ENCODE measurements at regions not wholly inside any gene's neighbourhood (a gene's known extent, or its start where the extent isn't known, plus 50 kb on each side); places are given as distances from the start of the nearest gene placed in this dataset.
"Not testable (repeated sequence)": the region's sequence is repeated elsewhere in the genome, so short reads cannot be mapped to it uniquely, and the experiment has no call there.

DNA sequence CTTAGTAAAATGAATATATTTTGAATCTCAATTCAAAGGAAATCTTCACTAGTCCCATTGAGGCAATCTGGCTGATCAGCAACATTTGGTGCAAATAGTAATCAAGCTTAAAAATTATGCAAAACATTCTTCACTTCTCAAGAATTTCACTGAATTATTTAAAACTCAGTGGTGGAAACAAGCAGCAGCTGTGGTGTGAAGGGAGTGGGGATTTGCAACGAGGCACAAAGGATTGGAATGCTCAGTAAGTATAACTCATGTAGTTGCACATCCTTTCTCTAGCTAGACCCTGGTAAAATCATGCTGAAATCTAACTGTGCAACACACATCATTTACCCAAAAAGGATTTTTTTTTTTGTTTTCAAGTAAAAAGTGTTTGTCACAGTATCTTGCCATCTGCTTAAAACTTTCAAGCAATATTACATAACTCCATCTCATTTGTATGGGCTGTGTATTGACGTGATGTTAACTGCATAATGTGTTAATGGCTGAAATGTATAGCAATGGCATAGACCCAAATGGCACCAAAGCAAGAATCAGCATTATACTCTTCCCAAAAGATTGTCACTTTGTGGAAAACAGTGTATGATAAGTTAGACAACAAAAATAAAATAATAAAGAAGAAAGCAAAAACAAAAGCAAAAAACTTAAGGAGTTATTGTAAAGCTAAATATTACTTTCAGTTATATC lies 816.6 kb downstream of the EPHA3 start:
- DNase-seq (ENCODE audit: low spot score): no peak

DNA sequence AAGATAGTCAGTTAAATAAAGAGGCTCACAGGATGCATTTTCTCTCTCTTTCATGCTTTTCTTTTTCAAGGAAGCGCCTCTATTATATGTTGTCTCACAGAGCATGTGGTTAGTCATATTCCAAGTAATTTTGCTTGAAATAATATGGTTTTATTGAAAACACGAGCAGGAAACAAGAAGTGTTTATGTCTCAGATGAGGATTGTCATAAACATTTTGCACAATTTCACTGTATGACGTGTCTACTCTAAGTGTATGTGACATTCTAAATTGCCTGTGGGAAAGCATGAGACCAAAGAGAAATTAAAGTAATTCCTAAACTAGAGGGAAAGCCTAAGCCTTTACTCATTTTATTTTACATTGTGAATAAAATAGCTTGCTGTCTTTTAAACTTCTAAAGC lies 818.6 kb downstream of the EPHA3 start:
- no peak for DNase-seq (ENCODE audit: low spot score)

DNA sequence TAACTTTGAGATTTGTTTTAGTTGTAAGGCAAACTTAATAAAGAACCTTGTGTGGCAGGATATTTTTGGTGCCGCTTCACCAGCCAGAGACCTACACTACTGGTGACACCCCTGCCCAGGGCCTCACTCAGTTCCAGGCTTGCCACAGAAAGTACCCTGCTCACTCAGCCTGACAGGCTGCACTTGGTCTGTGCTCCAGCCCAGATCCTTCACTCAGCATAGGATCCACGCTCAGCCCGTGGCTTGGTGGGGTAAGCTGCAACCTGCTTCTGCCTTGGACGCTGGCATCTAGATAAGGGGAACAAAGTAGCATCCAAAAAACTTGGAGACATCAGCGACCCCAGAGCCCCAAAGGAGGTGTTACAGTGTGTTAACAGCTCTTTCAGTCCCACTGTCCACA lies 825.5 kb downstream of the EPHA3 start:
- DNase-seq (ENCODE audit: low spot score): no peak

DNA sequence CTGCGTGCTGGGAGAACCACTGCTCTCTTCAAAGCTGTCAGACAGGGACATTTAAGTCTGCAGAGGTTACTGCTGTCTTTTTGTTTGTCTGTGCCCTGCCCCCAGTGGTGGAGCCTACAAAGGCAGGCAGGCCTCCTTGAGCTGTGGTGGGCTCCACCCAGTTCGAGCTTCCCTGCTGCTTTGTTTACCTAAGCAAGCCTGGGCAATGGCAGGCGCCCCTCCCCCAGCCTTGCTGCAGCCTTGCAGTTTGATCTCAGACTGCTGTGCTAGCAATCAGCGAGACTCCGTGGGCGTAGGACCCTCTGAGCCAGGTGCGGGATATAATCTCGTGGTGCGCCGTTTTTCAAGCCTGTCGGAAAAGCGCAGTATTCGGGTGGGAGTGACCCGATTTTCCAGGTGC lies 837.0 kb downstream of the EPHA3 start:
- not testable (repeated sequence) for DNase-seq (ENCODE audit: low spot score)

DNA sequence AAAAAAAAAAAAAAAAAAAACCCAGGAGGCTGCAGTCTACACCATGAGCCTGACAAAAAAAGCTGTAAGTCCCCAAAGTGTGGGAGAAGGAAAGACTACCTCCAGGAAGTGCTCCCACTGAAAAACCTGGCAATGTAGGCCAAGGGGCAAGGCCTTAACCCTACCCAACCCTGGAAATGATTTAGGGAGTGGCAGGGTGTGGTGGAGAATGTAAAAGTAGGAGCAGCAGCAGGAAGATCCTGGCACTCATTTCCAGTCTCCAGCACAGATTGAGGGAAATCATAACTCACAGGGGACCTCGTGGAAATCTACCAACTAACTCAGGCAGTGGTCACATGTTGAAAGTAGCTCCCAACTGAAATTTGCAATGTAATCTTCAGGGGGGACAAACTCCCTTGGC lies 839.5 kb downstream of the EPHA3 start:
- no peak for DNase-seq (ENCODE audit: low spot score)

DNA sequence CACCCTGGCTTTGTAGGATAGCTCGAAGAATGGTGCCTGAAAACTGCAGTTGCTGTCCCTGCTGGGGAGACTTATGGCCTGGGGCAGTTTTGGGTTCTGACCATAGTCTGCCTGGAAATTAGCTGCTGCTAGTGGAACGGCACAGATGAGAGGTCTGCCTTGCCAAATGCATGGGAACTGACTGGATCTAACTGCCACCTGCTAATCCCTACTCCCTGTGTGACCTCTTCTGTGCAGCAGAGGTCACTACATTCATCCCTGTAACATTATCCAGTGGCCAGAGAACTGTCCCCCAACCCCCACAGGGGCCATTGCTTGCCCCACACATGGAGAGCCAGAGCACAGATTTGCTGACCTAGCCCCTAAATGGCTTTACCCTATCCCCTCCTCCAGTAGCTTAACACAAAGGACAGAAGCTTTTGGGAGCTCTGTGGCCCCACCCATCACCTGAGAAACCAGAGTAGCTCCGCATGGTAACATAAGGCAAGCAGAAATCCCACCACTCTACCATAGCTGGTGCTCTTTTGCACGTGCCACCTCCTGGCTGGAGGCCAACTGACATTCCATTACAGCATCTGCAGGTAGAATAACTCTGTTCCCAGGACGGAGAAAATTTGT lies 840.0 kb downstream of the EPHA3 start:
- no peak for DNase-seq (ENCODE audit: low spot score)

DNA sequence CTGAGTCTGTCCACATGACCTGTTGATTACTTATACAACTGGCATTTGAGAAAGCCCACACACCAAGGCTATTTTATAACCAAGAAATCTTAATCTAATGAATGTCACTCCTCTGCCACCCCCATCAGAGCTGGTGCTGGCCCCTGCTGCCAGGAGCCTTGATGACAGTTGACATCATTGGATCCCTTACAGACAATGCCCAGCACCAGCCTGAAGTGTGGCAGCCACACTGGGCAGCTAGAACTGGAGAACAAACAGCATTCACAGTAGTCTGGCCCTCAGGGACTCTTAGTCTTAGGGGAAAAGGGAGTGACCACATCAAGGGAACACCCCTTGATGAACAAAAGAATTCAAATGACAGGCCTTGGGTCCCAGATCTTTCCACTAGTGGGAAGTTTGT lies 840.6 kb downstream of the EPHA3 start:
- no peak for DNase-seq (ENCODE audit: low spot score)

DNA sequence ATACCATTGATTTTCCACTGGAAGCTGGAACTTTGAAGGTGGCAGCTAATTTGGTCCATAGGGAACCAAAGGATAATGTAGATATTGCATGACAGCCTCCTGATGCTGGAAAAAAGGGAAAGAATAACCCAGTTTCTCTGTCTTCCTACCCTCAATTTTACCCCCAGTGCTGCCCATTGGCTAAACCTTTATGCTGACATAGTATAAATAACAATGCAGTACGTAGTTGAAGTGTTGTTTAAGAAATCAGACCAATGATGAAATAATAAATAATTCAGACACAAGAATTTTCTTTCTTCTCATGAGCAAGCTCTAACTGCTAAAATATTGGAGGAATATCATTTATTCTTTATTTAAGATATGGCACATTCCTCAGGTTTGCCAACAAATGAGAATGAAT lies 843.4 kb downstream of the EPHA3 start:
- no peak for DNase-seq (ENCODE audit: low spot score)

DNA sequence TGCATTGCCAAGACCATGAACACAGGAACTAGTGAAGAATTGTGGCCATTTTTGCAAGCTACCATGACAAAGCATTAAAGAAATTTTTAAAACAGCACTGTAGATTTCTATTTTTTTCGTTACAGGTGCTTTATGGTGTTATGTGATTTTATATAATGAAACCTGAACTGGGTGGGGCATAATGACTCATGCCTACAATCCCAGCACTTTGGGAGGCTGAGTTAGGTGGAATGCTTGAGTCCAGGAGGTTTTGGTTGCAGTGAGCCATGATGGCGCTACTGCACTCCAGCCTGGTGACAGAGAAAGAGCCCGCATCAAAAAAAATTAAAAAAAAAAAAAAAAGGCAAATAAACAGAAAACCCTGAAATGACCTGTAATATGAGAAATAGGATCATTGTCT lies 846.7 kb downstream of the EPHA3 start:
- no peak for DNase-seq (ENCODE audit: low spot score)

DNA sequence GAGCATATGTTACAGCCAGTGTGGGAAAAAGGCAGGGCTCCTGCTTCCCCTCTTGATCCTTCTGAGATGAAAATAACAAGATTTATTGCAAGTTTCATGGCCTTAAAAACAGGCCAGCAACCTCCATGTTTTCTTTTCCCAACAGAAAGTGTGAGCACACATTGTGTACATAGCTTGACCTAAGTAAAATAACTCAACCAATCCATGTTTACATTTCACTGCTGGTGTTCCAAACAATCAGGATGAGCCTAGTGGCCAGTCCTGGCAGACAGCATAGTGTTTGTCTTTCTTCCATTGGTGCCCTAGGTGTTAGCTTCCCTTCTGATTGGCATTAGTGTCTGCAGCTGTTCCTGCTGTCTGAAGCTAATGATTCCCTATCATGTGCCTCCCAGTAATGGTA lies 847.7 kb downstream of the EPHA3 start:
- no peak for DNase-seq (ENCODE audit: low spot score)

DNA sequence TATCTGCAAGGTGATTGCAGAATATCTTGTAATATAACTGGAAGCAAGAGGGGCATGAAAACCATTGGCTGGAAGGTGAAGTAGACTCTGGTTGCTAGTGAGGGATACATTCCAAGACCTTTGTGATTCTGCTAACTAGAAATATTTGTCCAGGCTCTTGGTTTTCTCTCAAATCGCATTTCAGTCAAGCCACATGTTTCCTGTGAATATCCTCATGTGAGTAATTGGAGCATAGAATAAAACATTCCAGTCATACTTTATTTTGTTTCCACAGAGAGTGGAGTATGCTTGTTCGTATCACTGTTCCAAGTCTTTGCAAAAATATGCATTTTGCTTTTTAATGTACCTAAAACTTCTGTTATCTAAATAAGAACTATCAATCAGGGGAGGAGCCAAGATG lies 850.0 kb downstream of the EPHA3 start:
- no peak for DNase-seq (ENCODE audit: low spot score)

DNA sequence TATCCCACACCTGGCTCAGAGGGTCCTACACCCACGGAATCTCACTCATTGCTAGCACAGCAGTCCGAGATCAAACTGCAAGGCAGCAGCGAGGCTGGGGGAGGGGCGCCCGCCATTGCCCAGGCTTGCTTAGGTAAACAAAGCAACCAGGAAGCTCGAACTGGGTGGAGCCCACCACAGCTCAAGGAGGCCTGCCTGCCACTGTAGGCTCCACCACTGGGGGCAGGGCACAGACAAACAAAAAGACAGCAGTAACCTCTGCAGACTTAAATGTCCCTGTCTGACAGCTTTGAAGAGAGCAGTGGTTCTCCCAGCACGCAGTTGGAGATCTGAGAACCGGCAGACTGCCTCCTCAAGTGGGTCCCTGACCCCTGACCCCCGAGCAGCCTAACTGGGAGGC lies 850.7 kb downstream of the EPHA3 start:
- not testable (repeated sequence) for DNase-seq (ENCODE audit: low spot score)

DNA sequence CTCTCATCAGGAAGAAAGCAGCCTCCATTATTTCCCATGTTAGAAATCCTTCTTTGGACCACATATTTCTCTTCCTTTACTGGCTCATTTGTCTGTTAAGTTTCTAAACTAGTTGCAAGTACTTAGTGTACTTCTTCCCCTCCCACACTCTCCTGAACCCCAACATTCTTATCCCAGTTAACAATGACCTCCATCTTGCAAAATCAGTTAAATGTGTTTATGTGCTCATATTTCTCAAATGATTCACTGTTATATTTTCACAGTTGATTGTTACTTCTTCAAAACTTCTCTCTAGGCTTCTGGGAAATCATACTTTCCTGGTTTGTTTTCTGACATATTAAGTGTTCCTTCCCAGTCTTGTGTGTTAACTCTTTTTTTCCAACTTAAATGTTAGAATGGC lies 856.9 kb downstream of the EPHA3 start:
- no peak for DNase-seq (ENCODE audit: low spot score)

DNA sequence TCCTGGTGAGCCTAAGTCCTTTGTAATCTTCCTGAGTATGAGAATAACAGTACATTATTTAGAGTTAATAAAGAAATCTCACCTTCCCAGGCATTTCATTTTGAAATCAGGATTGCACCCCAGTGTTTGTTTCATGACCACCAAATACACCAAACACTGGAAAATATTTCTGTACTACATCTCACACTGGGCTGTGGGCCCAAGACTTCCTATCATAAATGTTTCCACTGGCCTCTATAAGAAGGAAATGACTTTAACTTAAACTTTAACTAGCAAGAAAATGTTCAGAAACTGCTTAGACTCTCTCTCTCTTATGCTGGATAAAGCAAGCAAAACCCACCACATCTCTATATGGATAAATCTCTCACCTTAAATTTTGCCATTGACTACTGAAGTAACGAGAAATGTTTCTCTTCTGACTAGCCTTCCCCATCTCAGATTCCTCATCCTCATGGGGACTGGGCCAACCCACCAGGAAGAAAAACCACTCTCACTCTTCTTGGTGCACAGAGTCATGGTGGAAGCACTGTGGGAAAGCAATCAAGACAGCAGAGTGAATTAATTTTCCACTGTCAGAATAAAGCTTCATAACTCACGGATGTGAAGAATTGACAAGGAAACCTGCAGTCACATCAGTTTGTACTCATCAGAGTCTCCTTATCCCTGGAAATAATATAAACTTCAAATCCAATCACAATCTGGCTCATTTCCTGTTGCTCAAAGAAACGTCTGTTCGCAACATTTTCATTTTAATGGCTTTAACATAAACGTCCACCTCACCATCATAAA lies 859.6 kb downstream of the EPHA3 start:
- no peak for DNase-seq (ENCODE audit: low spot score)

DNA sequence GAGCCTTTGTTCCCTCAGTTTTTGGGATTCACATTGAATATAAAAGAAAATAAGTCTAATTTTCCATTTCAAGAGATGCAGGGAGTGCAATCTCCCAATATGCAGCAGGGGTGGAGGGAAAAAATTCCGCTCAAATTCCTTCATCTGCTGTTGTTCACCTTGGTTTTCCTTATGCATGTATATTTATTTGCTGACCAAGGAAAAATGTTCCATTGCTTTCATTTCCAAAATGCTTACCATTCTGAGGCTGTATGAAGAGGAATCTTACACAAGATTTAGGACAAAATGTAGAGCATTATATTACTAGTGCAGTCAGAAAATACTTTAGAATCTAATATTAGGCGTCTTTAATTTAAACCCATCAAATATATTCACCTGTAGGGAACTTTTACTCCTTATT lies 863.9 kb downstream of the EPHA3 start:
- DNase-seq (ENCODE audit: low spot score): no peak

DNA sequence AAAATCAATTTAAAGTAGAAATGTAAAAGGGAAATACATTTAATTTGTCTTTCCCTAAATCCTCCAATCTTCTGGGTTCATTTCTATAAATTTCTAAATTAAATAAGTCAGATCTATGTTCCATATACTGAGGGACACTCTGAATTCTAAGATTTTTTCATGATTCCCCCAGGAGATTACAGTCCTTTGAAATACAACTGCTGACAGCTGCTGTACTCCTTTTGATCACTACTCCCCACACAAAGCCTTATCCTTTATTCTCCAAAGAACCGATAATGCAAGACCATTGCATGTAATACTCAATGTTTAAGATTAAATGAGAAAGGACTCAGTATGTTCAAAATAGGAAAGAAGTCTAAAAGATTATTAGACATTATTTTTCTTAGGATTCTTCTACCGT lies 865.7 kb downstream of the EPHA3 start:
- DNase-seq (ENCODE audit: low spot score): no peak

DNA sequence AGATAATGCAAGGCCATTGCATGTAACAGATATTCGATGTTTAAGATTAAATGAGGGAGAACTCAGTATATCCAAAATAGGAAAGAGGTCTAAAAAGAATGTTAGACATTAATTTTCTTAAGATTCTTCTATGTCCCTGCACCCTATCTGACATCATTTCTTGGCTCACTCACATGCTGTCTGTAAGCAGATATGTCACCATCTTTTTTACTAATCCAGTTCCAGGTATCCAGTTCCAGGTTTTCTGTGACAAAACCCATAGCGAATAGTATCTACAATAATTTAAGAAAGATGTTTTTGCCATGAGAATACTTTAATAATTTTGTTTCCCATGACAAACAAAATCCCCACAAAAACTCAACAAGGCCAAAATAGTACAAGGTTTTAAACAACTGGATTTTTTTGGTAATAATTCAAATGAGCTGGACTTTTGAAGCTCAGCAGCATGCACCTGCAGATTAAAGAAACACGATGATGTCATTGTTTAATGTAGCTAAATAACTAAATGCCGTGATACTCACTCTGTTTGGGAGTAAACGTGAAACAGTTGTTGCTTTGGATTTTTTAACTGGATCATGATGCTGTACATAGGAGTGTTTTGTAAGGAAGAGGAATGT lies 867.6 kb downstream of the EPHA3 start:
- no peak for DNase-seq (ENCODE audit: low spot score)

DNA sequence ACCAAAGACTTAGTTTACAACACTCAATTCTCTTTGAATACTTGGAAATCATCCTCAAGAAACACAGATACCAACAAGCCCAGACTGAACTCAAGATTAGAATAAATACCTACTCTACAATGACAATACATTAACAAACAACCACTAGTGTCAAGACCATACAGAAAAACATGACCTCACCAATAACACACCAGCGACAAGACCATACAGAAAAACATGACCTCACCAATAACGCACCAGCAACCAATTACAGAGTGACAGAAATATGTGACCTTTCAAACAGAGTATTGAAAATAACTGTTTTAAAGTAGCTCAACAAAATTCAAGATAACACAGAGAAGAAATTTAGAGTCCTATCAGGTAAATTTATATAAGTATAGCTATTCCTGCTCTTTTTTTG lies 876.0 kb downstream of the EPHA3 start:
- DNase-seq (ENCODE audit: low spot score): no peak

DNA sequence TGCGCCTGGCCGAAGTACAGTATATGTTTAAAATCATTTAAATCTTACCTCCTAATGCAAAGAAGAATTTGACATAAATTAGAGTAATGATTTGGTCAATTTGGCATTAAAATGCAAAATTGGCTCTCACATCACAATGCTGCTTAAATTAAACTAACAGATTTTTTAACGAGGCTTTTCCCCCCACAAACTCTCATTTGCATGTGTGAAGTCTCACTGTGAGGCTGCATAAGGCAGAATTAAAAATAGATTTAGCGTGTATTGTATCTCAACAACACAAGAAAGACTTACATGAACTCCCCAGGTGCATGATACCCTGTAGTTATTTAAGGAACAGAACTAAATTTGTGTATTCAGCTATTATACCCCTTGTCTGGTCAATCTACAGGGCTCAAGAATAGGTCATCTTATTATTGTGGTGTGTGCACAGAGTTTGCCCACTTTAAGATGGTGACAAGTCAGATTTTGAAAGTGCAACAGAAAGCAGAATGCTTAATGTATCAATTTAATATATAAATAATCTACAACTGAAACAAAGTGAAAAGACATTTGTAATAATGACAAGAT lies 897.9 kb downstream of the EPHA3 start:
- no peak for DNase-seq (ENCODE audit: low spot score)

DNA sequence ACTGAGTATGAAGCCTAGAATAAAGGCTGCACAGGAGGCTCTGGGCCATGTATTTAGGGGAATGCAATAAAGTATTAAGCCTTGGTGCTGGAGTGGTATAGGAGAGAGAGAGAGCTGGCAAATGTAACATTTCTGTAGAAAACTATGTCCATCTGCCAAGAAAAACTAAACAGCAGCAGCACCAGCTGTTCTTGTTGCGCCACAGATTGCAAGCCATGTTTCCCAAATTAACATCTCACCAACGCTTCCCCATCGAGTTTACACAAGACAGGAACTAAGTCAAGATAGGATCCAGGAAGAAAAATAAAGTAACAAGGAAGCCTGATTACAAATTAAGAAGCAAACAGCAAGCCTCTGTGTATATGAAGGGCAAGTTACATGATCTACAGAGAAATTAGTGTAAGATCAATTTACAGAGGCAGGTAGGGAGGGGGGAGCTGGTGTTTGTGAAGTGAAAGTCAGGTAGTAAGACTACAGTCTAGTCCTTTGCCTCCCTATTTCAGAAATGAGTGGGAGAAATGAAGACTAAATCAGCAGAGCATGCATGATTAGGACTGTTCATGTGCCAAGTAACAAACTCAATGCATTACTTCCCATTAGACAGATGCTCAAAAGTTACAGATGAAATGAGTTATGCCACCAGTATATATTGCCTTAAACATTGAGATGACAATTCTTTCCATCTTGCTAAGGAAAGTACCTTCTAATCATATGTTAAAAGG lies 900.5 kb downstream of the EPHA3 start:
- DNase-seq (ENCODE audit: low spot score): no peak

DNA sequence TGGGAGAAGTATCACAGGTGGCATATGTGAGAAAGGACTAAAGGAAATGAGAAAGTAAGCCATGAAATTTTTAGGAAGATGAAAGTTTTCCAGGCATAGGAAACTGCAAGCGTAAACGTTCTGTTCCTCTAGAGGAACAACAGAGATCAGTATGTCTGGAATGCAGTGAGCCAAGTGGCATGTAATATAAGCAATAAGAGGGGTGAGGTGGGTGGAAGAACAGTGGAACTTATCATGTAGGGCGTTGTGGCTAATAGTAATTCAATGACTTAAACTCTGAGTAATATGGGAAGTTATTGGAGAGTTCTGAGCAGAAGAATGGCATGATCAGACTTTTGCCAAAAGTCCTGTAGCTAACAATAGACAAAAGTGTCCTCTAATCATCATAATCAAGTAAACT lies 902.9 kb downstream of the EPHA3 start:
- no peak for DNase-seq (ENCODE audit: low spot score)

DNA sequence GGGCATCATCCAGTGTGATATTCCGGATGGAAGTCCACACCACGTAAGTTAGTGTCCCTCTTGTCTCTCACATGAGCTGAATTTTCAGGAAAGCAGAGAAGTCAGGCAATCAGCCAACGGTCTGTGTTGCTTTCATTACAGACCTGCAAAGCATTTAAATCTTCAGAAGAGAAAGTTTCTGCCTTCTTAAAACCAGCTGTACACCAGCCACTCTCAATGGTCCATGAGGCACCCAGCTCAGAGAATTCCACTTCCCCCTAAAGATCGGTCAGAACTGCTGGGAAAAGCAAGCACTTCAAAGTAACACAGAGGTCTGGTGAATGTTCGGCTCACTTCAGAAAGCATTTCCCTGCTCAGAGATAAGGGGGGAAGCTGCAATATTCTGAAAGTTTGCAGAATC lies 903.7 kb downstream of the EPHA3 start:
- DNase-seq (ENCODE audit: low spot score): no peak

Measured in H4 (cell line).